Caco-2 (cell line): ENCODE measurements at regions not wholly inside any gene's neighbourhood (a gene's known extent, or its start where the extent isn't known, plus 50 kb on each side); places are given as distances from the start of the nearest gene placed in this dataset.

Source experiments
- BruUV-seq: library from RNA; stranded (reverse); fragments of 400-500 nt; replicated peaks from 2 replicates; lab custom pipeline; 2021; lab: Mats Ljungman, UMichigan
- CTCF ChIA-PET: fragments of 300-600 bp; sonication (Branson Sonifier 250); formaldehyde crosslinking; loops from one replicate; lab custom pipeline; 2022; ENCODE audit warnings: antibody characterized with exemption; lab: Charles Lee
- POLR2A ChIA-PET: fragments of 300-600 bp; sonication (Branson Sonifier 250); formaldehyde crosslinking; loops from one replicate; lab custom pipeline; 2022; ENCODE audit warnings: antibody characterized with exemption; lab: Charles Lee
- DNase-seq, 2 experiments: peaks; one replicate each; pipeline versions ENCODE4 v3.0.0 to v3.0.0-alpha.2; 2020 to 2022
- H3K27me3 ChIP-seq: replicated peaks from 2 replicates; pipeline ENCODE4 v1.6.0; 2011; ENCODE audit warnings: low read length; ENCODE audit not compliant: control insufficient read depth, insufficient read depth
- H3K36me3 ChIP-seq: 2 replicates; pipeline ENCODE4 v1.5.1; 2011; ENCODE audit warnings: low read length; ENCODE audit not compliant: control insufficient read depth, insufficient read depth
- H3K4me1 ChIP-seq: fragments of 250-450 bp; sonication (Bioruptor Pico); 2 replicates; pipeline ENCODE4 v1.5.1; 2020; ENCODE audit warnings: mild to moderate bottlenecking
- H3K4me3 ChIP-seq: 2 replicates; pipeline ENCODE4 v1.5.1; 2011; ENCODE audit warnings: low read depth, mild to moderate bottlenecking, control low read depth, low read length
- H3K9me3 ChIP-seq: fragments of 250-450 bp; sonication (Bioruptor Pico); 2 replicates; pipeline ENCODE4 v1.5.1; 2020; ENCODE audit warnings: mild to moderate bottlenecking, moderate library complexity
- H3K27ac Mint-ChIP-seq: one replicate; pipeline ENCODE4 v1.8.0; 2022; ENCODE audit warnings: mixed read lengths; ENCODE audit not compliant: unreplicated experiment
- H3K27me3 Mint-ChIP-seq: one replicate; pipeline ENCODE4 v1.8.0; 2022; ENCODE audit warnings: mixed read lengths; ENCODE audit not compliant: insufficient read depth, unreplicated experiment
- H3K36me3 Mint-ChIP-seq: one replicate; pipeline ENCODE4 v1.8.0; 2022; ENCODE audit warnings: mild to moderate bottlenecking, mixed read lengths; ENCODE audit not compliant: insufficient read depth, unreplicated experiment
- H3K4me1 Mint-ChIP-seq: one replicate; pipeline ENCODE4 v1.8.0; 2022; ENCODE audit warnings: low read depth, mixed read lengths; ENCODE audit not compliant: unreplicated experiment
- H3K4me3 Mint-ChIP-seq: one replicate; pipeline ENCODE4 v1.8.0; 2022; ENCODE audit warnings: mild to moderate bottlenecking, moderate library complexity, mixed read lengths; ENCODE audit not compliant: unreplicated experiment
- H3K9me3 Mint-ChIP-seq: one replicate; pipeline ENCODE4 v1.8.0; 2022; ENCODE audit warnings: mixed read lengths; ENCODE audit not compliant: unreplicated experiment
- intact Hi-C: fragments of 100-400 bp; cut with micrococcal nuclease; formaldehyde crosslinking; loops from one replicate; pipeline ENCODE4 v1.10.0; 2022; ENCODE audit not compliant: unreplicated experiment
- TF ChIP-seq, protein P1 (sequence below), 2 experiments: fragments of 200-600 bp in 1 of 2; IDR thresholded peaks; 1 replicate in 1 of 2; 2 replicates in 1 of 2; pipeline versions ENCODE4 v1.5.1 to v1.8.0; 2011 to 2022; ENCODE audit warnings: antibody characterized with exemption in 1 of 2, control low read depth in 1 of 2, inconsistent platforms in 1 of 2, low read depth in 1 of 2, low read length in 1 of 2, mild to moderate bottlenecking in 1 of 2, moderate library complexity in 1 of 2; ENCODE audit not compliant: insufficient read depth in 1 of 2, severe bottlenecking in 1 of 2, unreplicated experiment in 1 of 2

DNA sequence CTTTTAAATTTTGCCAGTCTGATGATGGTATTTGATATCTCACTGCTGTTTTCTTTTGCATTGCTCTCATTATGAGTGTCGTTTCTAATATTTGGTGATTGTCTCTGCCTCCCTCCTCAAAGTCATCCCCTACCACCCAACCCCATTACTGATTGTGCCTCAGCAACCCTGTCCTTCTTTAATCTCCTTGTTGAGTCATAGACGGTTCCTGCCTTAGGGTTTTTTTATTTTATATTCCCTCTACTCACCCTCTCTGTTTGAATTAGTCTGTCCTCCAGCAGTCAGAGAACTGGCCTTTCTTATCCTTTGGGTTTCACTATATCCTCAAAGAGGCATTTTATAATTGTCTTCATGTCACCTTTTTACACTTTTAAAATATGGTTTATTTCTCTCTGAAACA, 409.3 kb upstream of the CPEB2 start:
- H3K9me3 Mint-ChIP-seq = no peaks in the 10 kb centered on the region
- DNase-seq = no peak
- intact Hi-C loops = no loop called here
- TF ChIP-seq, protein P1, sequence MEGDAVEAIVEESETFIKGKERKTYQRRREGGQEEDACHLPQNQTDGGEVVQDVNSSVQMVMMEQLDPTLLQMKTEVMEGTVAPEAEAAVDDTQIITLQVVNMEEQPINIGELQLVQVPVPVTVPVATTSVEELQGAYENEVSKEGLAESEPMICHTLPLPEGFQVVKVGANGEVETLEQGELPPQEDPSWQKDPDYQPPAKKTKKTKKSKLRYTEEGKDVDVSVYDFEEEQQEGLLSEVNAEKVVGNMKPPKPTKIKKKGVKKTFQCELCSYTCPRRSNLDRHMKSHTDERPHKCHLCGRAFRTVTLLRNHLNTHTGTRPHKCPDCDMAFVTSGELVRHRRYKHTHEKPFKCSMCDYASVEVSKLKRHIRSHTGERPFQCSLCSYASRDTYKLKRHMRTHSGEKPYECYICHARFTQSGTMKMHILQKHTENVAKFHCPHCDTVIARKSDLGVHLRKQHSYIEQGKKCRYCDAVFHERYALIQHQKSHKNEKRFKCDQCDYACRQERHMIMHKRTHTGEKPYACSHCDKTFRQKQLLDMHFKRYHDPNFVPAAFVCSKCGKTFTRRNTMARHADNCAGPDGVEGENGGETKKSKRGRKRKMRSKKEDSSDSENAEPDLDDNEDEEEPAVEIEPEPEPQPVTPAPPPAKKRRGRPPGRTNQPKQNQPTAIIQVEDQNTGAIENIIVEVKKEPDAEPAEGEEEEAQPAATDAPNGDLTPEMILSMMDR (IDR thresholded peaks at IDR 0.05; ENCODE audit: insufficient read depth in 1 of 2, low read depth in 1 of 2, low read length in 1 of 2, severe bottlenecking in 1 of 2, unreplicated experiment in 1 of 2) = no peak
- no peaks in the 10 kb centered on the region for H3K36me3 ChIP-seq
- H3K4me3 Mint-ChIP-seq = no peak overlapping the region
- peaks cover 3% of the 10 kb centered on the region for H3K27me3 Mint-ChIP-seq
- H3K27ac Mint-ChIP-seq = no peak overlapping the region
- H3K9me3 ChIP-seq = no peaks in the 10 kb centered on the region
- BruUV-seq = no TSS peak
- POLR2A ChIA-PET = no interaction called here
- no peaks in the 10 kb centered on the region for H3K27me3 ChIP-seq
- CTCF ChIA-PET = no interaction called here
- no peaks in the 10 kb centered on the region for H3K4me1 Mint-ChIP-seq
- no peaks in the 10 kb centered on the region for H3K36me3 Mint-ChIP-seq
- no peak overlapping the region for H3K4me3 ChIP-seq
- no peaks in the 10 kb centered on the region for H3K4me1 ChIP-seq

DNA sequence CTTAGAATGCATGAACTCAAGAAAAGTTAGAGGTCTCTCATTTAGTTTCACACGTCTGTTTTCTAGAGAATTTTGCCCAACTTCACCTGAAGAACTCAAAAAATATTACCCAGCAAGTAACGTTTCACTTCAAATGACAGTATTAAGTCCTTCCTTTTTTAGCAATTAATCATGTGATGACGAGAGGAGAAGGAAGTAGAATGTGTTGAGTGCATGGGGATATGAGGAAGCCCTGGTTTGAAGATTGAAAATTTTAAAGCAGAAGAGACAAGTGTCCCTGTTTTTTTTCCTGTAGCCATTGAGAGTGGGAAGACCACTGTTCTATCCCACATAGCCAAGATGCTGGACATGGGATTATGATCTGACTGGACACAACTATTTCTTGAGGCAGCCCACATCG, 406.3 kb upstream of the CPEB2 start:
- no peak overlapping the region for H3K4me3 ChIP-seq
- BruUV-seq = no TSS peak
- intact Hi-C loops = no loop called here
- no peak overlapping the region for H3K27ac Mint-ChIP-seq
- H3K36me3 Mint-ChIP-seq = no peaks in the 10 kb centered on the region
- H3K4me1 Mint-ChIP-seq = no peaks in the 10 kb centered on the region
- no peak for DNase-seq
- H3K36me3 ChIP-seq = no peaks in the 10 kb centered on the region
- no peaks in the 10 kb centered on the region for H3K27me3 Mint-ChIP-seq
- no peaks in the 10 kb centered on the region for H3K9me3 ChIP-seq
- CTCF ChIA-PET = no interaction called here
- H3K4me1 ChIP-seq = no peaks in the 10 kb centered on the region
- H3K9me3 Mint-ChIP-seq = no peaks in the 10 kb centered on the region
- TF ChIP-seq, protein P1 (IDR thresholded peaks at IDR 0.05; ENCODE audit: insufficient read depth in 1 of 2, low read depth in 1 of 2, low read length in 1 of 2, severe bottlenecking in 1 of 2, unreplicated experiment in 1 of 2) = no peak
- H3K4me3 Mint-ChIP-seq = no peak overlapping the region
- POLR2A ChIA-PET = no interaction called here
- no peaks in the 10 kb centered on the region for H3K27me3 ChIP-seq

DNA sequence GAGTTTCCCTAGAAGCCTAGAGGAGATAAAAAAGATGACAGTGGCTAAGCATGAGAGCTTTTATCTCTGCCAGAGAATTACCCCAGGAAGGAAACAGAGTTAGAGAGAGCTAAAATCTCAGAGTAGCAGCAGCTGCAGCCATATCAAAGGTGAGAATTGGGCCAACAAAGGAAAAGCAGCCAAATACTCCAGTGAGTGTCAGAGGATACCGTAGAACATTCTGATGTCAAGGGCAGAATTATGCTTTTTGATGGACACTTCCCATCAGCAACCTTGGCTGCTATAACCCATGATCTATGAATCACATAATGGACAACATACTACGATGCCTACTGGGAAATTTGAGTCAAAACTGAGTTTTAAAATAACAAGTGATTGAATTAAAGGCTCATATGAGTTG, 405.8 kb upstream of the CPEB2 start:
- no peak overlapping the region for H3K4me3 Mint-ChIP-seq
- Histone ChIP-seq H3K9me3 (no peaks in the 10 kb centered on the region), H3K4me1 (no peaks in the 10 kb centered on the region), H3K36me3 (no peaks in the 10 kb centered on the region), H3K27me3 (no peaks in the 10 kb centered on the region), H3K4me3 (no peak overlapping the region)
- no peak overlapping the region for H3K27ac Mint-ChIP-seq
- POLR2A ChIA-PET = no interaction called here
- H3K36me3 Mint-ChIP-seq = no peaks in the 10 kb centered on the region
- TF ChIP-seq, protein P1 (IDR thresholded peaks at IDR 0.05; ENCODE audit: insufficient read depth in 1 of 2, low read depth in 1 of 2, low read length in 1 of 2, severe bottlenecking in 1 of 2, unreplicated experiment in 1 of 2) = no peak
- DNase-seq = no peak
- no TSS peak for BruUV-seq
- H3K27me3 Mint-ChIP-seq = no peaks in the 10 kb centered on the region
- intact Hi-C loops = no loop called here
- H3K9me3 Mint-ChIP-seq = no peaks in the 10 kb centered on the region
- no peaks in the 10 kb centered on the region for H3K4me1 Mint-ChIP-seq
- CTCF ChIA-PET = no interaction called here
